Osteoblast (primary cell): ENCODE measurements at regions not wholly inside any gene's neighbourhood (a gene's known extent, or its start where the extent isn't known, plus 50 kb on each side); places are given as distances from the start of the nearest gene placed in this dataset.

Experiments used
- DNase-seq: peaks from one replicate; pipeline ENCODE4 v3.0.0; 2011; ENCODE audit warnings: low spot score, mixed read lengths; ENCODE audit not compliant: insufficient read length; ENCODE audit errors: missing footprints
- H2AFZ ChIP-seq: 2 replicates; pipeline ENCODE4 v1.6.0; 2011; ENCODE audit warnings: mild to moderate bottlenecking, low read length
- H3K27ac ChIP-seq: 2 replicates; pipeline ENCODE4 v1.5.1; 2011; ENCODE audit warnings: mild to moderate bottlenecking, low read depth, low read length, moderate library complexity
- H3K27me3 ChIP-seq: 2 replicates; pipeline ENCODE4 v1.6.0; 2012; ENCODE audit warnings: mild to moderate bottlenecking, control low read depth, inconsistent platforms, low read length, moderate library complexity; ENCODE audit not compliant: insufficient read depth
- H3K36me3 ChIP-seq: 2 replicates; pipeline ENCODE4 v1.5.1; 2011; ENCODE audit warnings: mild to moderate bottlenecking, low read length, control low read depth, moderate library complexity; ENCODE audit not compliant: insufficient read depth
- H3K4me1 ChIP-seq: 2 replicates; pipeline ENCODE4 v1.5.1; 2011; ENCODE audit warnings: mild to moderate bottlenecking, low read length, control low read depth, moderate library complexity; ENCODE audit not compliant: insufficient read depth
- H3K4me2 ChIP-seq: 2 replicates; pipeline ENCODE4 v1.6.0; 2011; ENCODE audit warnings: mild to moderate bottlenecking, low read length; ENCODE audit not compliant: insufficient read depth
- H3K4me3 ChIP-seq: fragments of 200-600 bp; sonication (generic); 3 replicates; pipeline ENCODE4 v1.5.1; 2012; ENCODE audit warnings: mild to moderate bottlenecking, low read length, inconsistent platforms; ENCODE audit not compliant: insufficient read depth
- H3K79me2 ChIP-seq: 2 replicates; pipeline ENCODE4 v1.6.0; 2012; ENCODE audit warnings: mild to moderate bottlenecking, low read length, control low read depth, inconsistent platforms; ENCODE audit not compliant: insufficient read depth
- H3K9me3 ChIP-seq: 2 replicates; pipeline ENCODE4 v1.5.1; 2011; ENCODE audit warnings: low read depth, low read length, control low read depth
- H4K20me1 ChIP-seq: 2 replicates; pipeline ENCODE4 v1.6.0; 2012; ENCODE audit warnings: mild to moderate bottlenecking, low read length, control low read depth; ENCODE audit not compliant: insufficient read depth
- CTCF ChIP-seq: IDR thresholded peaks from 2 replicates; pipeline ENCODE4 v1.5.1; 2011; ENCODE audit warnings: mild to moderate bottlenecking, low read depth, low read length, moderate library complexity; ENCODE audit errors: extremely low read depth

GRCh38 chr9:78163834-78164233 is 72.0 kb upstream of the CEP78 start:
- no peaks in the 10 kb centered on the region for H3K36me3 ChIP-seq
- no peak for TF ChIP-seq CTCF
- no peak overlapping the region for H3K4me2 ChIP-seq

DNA sequence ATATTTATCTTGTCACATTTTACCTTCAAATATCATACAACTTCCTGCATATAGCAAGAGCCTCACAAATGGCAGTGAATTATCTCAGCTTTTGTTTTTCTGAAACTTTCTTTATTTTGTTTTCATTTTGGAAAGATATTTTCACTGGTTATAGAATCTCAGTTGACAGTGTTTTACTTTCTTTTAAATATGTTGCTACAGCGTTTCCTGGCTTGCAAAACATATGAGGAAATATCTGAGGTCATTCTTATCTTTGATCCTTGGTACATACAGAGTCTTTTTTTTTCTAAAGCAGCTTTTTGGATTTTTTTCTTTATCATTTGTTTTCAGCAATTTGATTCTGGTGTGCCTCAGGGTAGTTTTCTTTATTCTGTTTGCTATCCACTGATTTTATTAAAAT is 77.6 kb upstream of the CEP78 start:
- no peaks in the 10 kb centered on the region for H3K79me2 ChIP-seq
- H2AFZ ChIP-seq = no peak overlapping the region
- H3K4me1 ChIP-seq = no peaks in the 10 kb centered on the region
- H3K4me2 ChIP-seq = no peak overlapping the region
- DNase-seq = no peak
- H3K4me3 ChIP-seq = no peak overlapping the region
- H3K9me3 ChIP-seq = no peaks in the 10 kb centered on the region
- H3K27me3 ChIP-seq = peaks cover 8% of the 10 kb centered on the region
- no peaks in the 10 kb centered on the region for H3K36me3 ChIP-seq
- no peaks in the 10 kb centered on the region for H4K20me1 ChIP-seq
- no peak for TF ChIP-seq CTCF
- no peak overlapping the region for H3K27ac ChIP-seq

More at GRCh38 chr9:78163834-78164233, 72.0 kb upstream of the CEP78 start:
- no peak overlapping the region for H3K4me3 ChIP-seq
- no peaks in the 10 kb centered on the region for H3K79me2 ChIP-seq
- no peak for DNase-seq
- no peaks in the 10 kb centered on the region for H3K9me3 ChIP-seq
- H3K27ac ChIP-seq = no peak overlapping the region
- H2AFZ ChIP-seq = no peak overlapping the region
- H3K4me1 ChIP-seq = no peaks in the 10 kb centered on the region
- no peaks in the 10 kb centered on the region for H4K20me1 ChIP-seq
- peaks cover 7% of the 10 kb centered on the region for H3K27me3 ChIP-seq

DNA sequence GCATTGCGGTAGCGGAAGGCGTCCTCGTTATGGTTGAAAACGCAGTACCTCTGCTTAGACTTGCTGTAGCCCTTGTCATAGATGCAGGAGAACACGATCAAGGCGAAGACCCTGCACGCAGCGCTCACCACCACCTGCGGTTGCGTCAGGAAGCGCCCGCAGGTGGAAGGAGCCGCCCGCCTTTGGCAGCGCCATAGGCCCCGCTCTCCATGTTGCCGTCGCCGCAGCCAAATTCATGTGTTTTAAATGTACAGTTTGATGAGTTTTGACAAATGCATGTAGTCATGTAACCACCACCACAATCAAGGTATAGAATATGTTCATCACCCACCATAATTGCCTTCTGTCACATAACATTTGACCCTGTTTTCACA is 84.9 kb upstream of the CEP78 start:
- H4K20me1 ChIP-seq = no peaks in the 10 kb centered on the region
- H2AFZ ChIP-seq = no peak overlapping the region
- no peaks in the 10 kb centered on the region for H3K79me2 ChIP-seq
- no peak overlapping the region for H3K4me3 ChIP-seq
- H3K4me1 ChIP-seq = no peaks in the 10 kb centered on the region
- H3K27me3 ChIP-seq = no peaks in the 10 kb centered on the region
- DNase-seq = no peak
- no peaks in the 10 kb centered on the region for H3K36me3 ChIP-seq
- H3K9me3 ChIP-seq = no peaks in the 10 kb centered on the region
- no peak overlapping the region for H3K27ac ChIP-seq
- H3K4me2 ChIP-seq = no peak overlapping the region
- TF ChIP-seq CTCF = no peak

GRCh38 chr9:78150312-78150982 is 85.4 kb upstream of the CEP78 start:
- no peak for TF ChIP-seq CTCF
- H3K4me3 ChIP-seq = no peak overlapping the region
- no peak overlapping the region for H3K4me2 ChIP-seq
- no peaks in the 10 kb centered on the region for H3K9me3 ChIP-seq
- no peaks in the 10 kb centered on the region for H3K27me3 ChIP-seq
- no peaks in the 10 kb centered on the region for H3K36me3 ChIP-seq
- no peaks in the 10 kb centered on the region for H3K4me1 ChIP-seq
- H3K79me2 ChIP-seq = no peaks in the 10 kb centered on the region
- no peak for DNase-seq
- no peak overlapping the region for H2AFZ ChIP-seq
- H3K27ac ChIP-seq = no peak overlapping the region
- no peaks in the 10 kb centered on the region for H4K20me1 ChIP-seq
